ENCODE measurements at regions not wholly inside any gene's neighbourhood (a gene's known extent, or its start where the extent isn't known, plus 50 kb on each side); places are given as distances from the start of the nearest gene placed in this dataset.

GRCh38 chr21:35645991-35646390 lies 414.3 kb downstream of the SETD4 start:
- no peak for TF ChIP-seq CTCF (IDR thresholded peaks at IDR 0.05)
- DNase-seq (ENCODE audit: low spot score) (no peak), ATAC-seq (ENCODE audit: low FRiP score) (no peak)

GRCh38 chr21:35644523-35644922 lies 415.8 kb downstream of the SETD4 start:
- no peak for DNase-seq (ENCODE audit: low spot score)
- TF ChIP-seq CTCF (IDR thresholded peaks at IDR 0.05): no peak
- no peak for ATAC-seq (ENCODE audit: low FRiP score)

GRCh38 chr21:35643176-35643575 lies 417.1 kb downstream of the SETD4 start:
- ATAC-seq (ENCODE audit: low FRiP score): no peak
- no peak for TF ChIP-seq CTCF (IDR thresholded peaks at IDR 0.05)
- no peak for DNase-seq (ENCODE audit: low spot score)

GRCh38 chr21:35641271-35642016 lies 418.9 kb downstream of the SETD4 start:
- DNase-seq (ENCODE audit: low spot score) (no peak), ATAC-seq (ENCODE audit: low FRiP score) (no peak)
- TF ChIP-seq CTCF (IDR thresholded peaks at IDR 0.05): no peak

- no peak for TF ChIP-seq CTCF (IDR thresholded peaks at IDR 0.05)
- ATAC-seq (ENCODE audit: low FRiP score): no peak
- no peak for DNase-seq (ENCODE audit: low spot score)
Observed at GRCh38 chr21:35637431-35637830, 422.9 kb downstream of the SETD4 start.

- ATAC-seq (ENCODE audit: low FRiP score): no peak
- DNase-seq (ENCODE audit: low spot score): no peak
- no peak for TF ChIP-seq CTCF (IDR thresholded peaks at IDR 0.05)
Observed at GRCh38 chr21:35635994-35636393, 424.3 kb downstream of the SETD4 start.

GRCh38 chr21:35635261-35635660 lies 425.1 kb downstream of the SETD4 start:
- DNase-seq (ENCODE audit: low spot score) (no peak), ATAC-seq (ENCODE audit: low FRiP score) (no peak)
- TF ChIP-seq CTCF (IDR thresholded peaks at IDR 0.05): no peak
